Posterior vena cava (tissue), 2 donors: ENCODE measurements at regions not wholly inside any gene's neighbourhood (a gene's known extent, or its start where the extent isn't known, plus 50 kb on each side); places are given as distances from the start of the nearest gene placed in this dataset.

ENCODE experiments used
- DNase-seq: peaks from one replicate; pipeline ENCODE4 v3.0.0-alpha.2; 2020; ENCODE audit warnings: low spot score
- intact Hi-C, 2 donors: fragments of 100-400 bp; cut with DNase I; formaldehyde crosslinking; loops; one replicate each; pipeline versions ENCODE4 v1.14.1 to v1.14.2; 2022 to 2023
- donor health status: DM: yes; HTN: yes; CAD: no.
- donor health status: DM: yes; HTN: yes; CAD: no.

GRCh38 chr16:86363836-86364618 lies 146.3 kb upstream of the FOXF1 start:
- no peak for DNase-seq
- intact Hi-C loops: no loop called here

- DNase-seq: no peak
- intact Hi-C loops: no loop called here
These were observed 145.5 kb upstream of the FOXF1 start for GRCh38 chr16:86364653-86365380.

- no peak for DNase-seq
- intact Hi-C loops: no loop called here
These were observed 144.6 kb upstream of the FOXF1 start for GRCh38 chr16:86365513-86366273.

GRCh38 chr16:86366481-86366880 lies 143.8 kb upstream of the FOXF1 start:
- DNase-seq: no peak
- intact Hi-C loops: no loop called here

GRCh38 chr16:86367291-86368072 lies 142.8 kb upstream of the FOXF1 start:
- intact Hi-C loops: no loop called here
- DNase-seq: peak; percentile 8

GRCh38 chr16:86368261-86368660 lies 142.1 kb upstream of the FOXF1 start:
- peak; percentile 47 for DNase-seq
- intact Hi-C loops: no loop called here

- intact Hi-C loops: no loop called here
- DNase-seq: peak; percentile 5
These were observed 140.3 kb upstream of the FOXF1 start for GRCh38 chr16:86370062-86370461.

- intact Hi-C loops: no loop called here
- peak; percentile 53 for DNase-seq
These were observed 139.1 kb upstream of the FOXF1 start for GRCh38 chr16:86371083-86371803.

- peak; percentile 26 for DNase-seq
- intact Hi-C loops: no loop called here
These were observed 138.1 kb upstream of the FOXF1 start for GRCh38 chr16:86372193-86372592.

- peak; percentile 70 for DNase-seq
- intact Hi-C loops: no loop called here
These were observed 136.9 kb upstream of the FOXF1 start for GRCh38 chr16:86373276-86373901.

GRCh38 chr16:86374603-86375130 lies 135.7 kb upstream of the FOXF1 start:
- intact Hi-C loops: no loop called here
- no peak for DNase-seq

GRCh38 chr16:86375364-86375763 lies 135.0 kb upstream of the FOXF1 start:
- no peak for DNase-seq
- intact Hi-C loops: no loop called here

GRCh38 chr16:86375851-86376250 lies 134.5 kb upstream of the FOXF1 start:
- intact Hi-C loops: no loop called here

GRCh38 chr16:86376837-86377236 lies 133.5 kb upstream of the FOXF1 start:
- no peak for DNase-seq
- intact Hi-C loops: no loop called here

More at GRCh38 chr16:86375851-86376250, 134.5 kb upstream of the FOXF1 start:
- DNase-seq: peak; percentile 29

- peak; percentile 72 for DNase-seq
- intact Hi-C loops: no loop called here
These were observed 132.9 kb upstream of the FOXF1 start for GRCh38 chr16:86377251-86378022.

- intact Hi-C loops: no loop called here
- DNase-seq: peak; percentile 62
These were observed 132.2 kb upstream of the FOXF1 start for GRCh38 chr16:86378128-86378527.

- DNase-seq: peak; percentile 62
- intact Hi-C loops: no loop called here
These were observed 131.4 kb upstream of the FOXF1 start for GRCh38 chr16:86378831-86379504.
